HFFc6 (cell line): ENCODE measurements at regions not wholly inside any gene's neighbourhood (a gene's known extent, or its start where the extent isn't known, plus 50 kb on each side); places are given as distances from the start of the nearest gene placed in this dataset.

Source experiments
- DNase-seq: peaks from one replicate; pipeline ENCODE4 v3.0.0-alpha.2; 2018
- H3K27ac Mint-ChIP-seq: 2 replicates; pipeline ENCODE4 v1.8.0; 2020; ENCODE audit warnings: mild to moderate bottlenecking, mixed read lengths
- H3K27me3 Mint-ChIP-seq: 2 replicates; pipeline ENCODE4 v1.8.0; 2021; ENCODE audit warnings: mild to moderate bottlenecking, moderate library complexity, mixed read lengths; ENCODE audit not compliant: insufficient read depth
- H3K36me3 Mint-ChIP-seq: 2 replicates; pipeline ENCODE4 v1.8.0; 2021; ENCODE audit warnings: low read depth, mixed read lengths
- H3K4me1 Mint-ChIP-seq: 2 replicates; pipeline ENCODE4 v1.8.0; 2020; ENCODE audit warnings: low read depth, mixed read lengths
- H3K4me3 Mint-ChIP-seq: 2 replicates; pipeline ENCODE4 v1.8.0; 2020; ENCODE audit warnings: mild to moderate bottlenecking, moderate library complexity, mixed read lengths
- H3K9me3 Mint-ChIP-seq: 2 replicates; pipeline ENCODE4 v1.8.0; 2020; ENCODE audit warnings: mild to moderate bottlenecking, mixed read lengths
- TF ChIP-seq, protein P1 (sequence below): fragments of 200-600 bp; sonication (generic); IDR thresholded peaks from 2 replicates; pipeline ENCODE4 v1.5.0; 2021; ENCODE audit warnings: antibody characterized with exemption, mild to moderate bottlenecking

DNA sequence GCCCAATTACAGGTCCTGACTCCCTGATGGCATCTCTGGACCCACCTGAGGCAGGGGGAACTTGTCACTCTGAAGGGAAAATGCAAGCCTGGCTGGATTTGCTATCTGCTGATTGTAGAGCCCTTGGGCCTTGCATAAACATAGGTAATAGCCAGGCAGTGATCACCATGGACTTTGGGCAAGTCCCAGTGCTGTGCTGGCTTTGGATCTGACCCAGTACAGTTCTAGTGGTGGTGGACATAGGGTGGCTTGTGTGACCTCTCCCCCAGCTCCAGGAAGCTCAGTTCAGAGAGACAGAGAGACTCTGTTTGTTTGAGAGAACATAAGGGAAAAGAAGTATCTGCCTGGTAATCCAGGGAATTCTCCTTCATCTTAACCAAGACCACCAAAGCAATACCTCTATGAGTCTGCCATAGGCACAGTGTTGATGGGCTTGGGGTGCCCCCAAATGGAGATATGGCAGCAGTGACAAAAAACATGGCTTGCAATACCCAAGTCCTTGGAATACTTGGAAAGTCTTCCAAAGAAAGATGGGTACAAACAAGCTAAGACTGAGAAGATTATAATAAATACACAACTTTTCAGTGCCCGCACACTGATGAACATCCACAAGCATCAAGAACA, 348.5 kb downstream of the PYDC2 start:
- Mint-ChIP-seq H3K27ac (no peak overlapping the region), H3K4me3 (no peak overlapping the region), H3K9me3 (peaks cover 57% of the 10 kb centered on the region), H3K36me3 (no peaks in the 10 kb centered on the region; the same call in 1 of the 2 replicates), H3K27me3 (peaks cover 2% of the 10 kb centered on the region; the same call in 1 of the 2 replicates), H3K4me1 (no peaks in the 10 kb centered on the region)
- DNase-seq = no peak
- TF ChIP-seq, protein P1, sequence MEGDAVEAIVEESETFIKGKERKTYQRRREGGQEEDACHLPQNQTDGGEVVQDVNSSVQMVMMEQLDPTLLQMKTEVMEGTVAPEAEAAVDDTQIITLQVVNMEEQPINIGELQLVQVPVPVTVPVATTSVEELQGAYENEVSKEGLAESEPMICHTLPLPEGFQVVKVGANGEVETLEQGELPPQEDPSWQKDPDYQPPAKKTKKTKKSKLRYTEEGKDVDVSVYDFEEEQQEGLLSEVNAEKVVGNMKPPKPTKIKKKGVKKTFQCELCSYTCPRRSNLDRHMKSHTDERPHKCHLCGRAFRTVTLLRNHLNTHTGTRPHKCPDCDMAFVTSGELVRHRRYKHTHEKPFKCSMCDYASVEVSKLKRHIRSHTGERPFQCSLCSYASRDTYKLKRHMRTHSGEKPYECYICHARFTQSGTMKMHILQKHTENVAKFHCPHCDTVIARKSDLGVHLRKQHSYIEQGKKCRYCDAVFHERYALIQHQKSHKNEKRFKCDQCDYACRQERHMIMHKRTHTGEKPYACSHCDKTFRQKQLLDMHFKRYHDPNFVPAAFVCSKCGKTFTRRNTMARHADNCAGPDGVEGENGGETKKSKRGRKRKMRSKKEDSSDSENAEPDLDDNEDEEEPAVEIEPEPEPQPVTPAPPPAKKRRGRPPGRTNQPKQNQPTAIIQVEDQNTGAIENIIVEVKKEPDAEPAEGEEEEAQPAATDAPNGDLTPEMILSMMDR = peak; percentile 25; the same call in 1 of the 2 replicates

DNA sequence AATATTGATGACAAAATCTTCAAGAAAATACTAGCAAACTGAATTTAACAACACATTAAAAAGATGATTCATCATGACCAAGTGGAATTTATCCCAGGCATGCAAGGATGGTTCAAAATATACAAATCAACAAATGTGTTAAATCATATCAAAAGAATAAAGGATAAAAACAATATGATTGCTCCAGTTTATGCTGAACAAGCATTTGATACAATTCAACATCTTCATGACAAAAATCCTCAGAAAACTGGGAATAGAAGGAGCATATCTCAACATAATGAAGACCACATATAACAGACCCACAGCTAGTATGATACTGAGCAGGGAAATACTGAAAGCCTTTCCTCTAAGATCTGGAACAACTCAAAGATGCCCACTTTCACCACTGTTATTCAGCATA, 352.3 kb downstream of the PYDC2 start:
- Mint-ChIP-seq H3K4me1 (no peaks in the 10 kb centered on the region), H3K27me3 (no peaks in the 10 kb centered on the region), H3K9me3 (peaks cover 59% of the 10 kb centered on the region), H3K4me3 (no peak overlapping the region), H3K27ac (no peak overlapping the region), H3K36me3 (no peaks in the 10 kb centered on the region; the same call in 1 of the 2 replicates)
- TF ChIP-seq, protein P1 = no peak
- DNase-seq = no peak

DNA sequence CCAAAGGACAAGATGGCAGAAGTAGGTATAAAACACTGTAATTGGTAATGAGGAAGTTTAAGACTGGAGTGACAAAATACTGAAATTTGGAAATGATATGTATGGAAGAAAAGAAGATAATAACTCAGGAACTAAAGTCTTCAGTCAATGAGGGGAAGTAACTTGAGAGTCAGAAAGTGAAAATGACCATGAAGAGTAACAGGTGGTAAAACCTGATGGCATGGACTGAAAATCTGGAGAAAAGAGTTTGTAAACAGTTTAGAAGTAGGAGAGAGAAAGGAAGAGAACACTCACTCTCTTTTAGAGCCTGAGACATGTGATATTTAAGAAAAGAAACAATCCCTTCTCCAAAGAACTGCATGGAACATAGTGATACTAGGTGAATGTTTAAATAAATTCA, 387.9 kb downstream of the PYDC2 start:
- Mint-ChIP-seq H3K9me3 (peaks cover 4% of the 10 kb centered on the region; the same call in 1 of the 2 replicates), H3K27me3 (no peaks in the 10 kb centered on the region), H3K4me1 (no peaks in the 10 kb centered on the region), H3K36me3 (no peaks in the 10 kb centered on the region), H3K4me3 (no peak overlapping the region), H3K27ac (no peak overlapping the region)
- TF ChIP-seq, protein P1 = no peak
- DNase-seq = no peak

DNA sequence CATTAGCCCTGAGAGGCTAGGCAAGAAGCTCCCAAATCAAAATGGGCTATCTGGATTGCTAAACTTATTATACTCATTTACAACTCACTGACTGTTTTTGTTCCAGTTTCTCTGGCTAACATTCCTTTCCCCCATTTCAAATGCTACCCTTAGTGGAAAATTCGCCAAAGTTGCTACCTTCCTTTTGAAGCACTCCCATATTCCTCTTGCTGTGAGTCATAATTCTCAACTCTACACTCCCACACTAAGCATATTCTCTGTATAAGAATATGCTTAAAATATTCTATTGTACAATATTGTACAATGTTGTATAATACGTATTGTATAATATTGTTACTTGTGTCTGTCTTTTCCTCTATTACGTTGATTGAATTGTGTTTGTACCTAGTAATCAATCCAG, 398.6 kb downstream of the PYDC2 start:
- peaks cover 5% of the 10 kb centered on the region; the same call in 1 of the 2 replicates for H3K36me3 Mint-ChIP-seq
- H3K9me3 Mint-ChIP-seq = peaks cover 23% of the 10 kb centered on the region
- no peaks in the 10 kb centered on the region for H3K27me3 Mint-ChIP-seq
- no peak overlapping the region for H3K27ac Mint-ChIP-seq
- H3K4me1 Mint-ChIP-seq = no peaks in the 10 kb centered on the region
- H3K4me3 Mint-ChIP-seq = no peak overlapping the region
- no peak for DNase-seq
- TF ChIP-seq, protein P1 = no peak

DNA sequence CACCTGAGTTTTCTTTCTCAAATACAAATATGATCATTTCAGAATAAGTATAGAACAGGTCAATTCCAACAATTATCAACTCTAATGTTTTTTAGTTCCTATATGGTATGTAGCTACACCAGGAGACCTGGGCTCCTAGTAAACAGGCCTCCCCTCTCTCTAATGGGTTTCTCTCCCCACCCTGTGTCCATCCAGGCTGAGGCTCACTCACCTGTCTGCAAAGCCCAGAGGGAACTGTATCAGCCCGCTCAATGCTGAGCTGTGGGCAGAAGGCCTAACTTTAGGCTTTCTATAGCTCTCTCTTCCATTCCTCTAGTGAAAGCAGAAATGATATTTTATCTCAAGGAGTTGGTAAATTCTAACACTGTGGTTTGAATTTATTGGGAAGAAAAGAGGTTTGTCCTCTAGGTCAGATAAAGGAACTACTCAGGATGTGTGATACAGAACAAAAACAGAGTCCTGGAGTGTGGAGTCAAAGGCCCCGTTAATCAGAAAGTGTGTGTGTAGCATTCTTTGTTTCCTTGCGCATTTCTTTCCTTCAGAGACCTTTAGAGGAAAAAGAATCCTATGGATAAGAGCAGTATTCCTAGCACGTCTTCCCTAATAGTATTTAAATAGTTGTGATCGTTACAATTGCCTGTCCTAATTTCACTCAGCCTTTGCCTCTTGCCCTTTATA, 408.9 kb downstream of the PYDC2 start:
- Mint-ChIP-seq H3K9me3 (peaks cover 5% of the 10 kb centered on the region; the same call in 1 of the 2 replicates), H3K36me3 (no peaks in the 10 kb centered on the region), H3K4me1 (no peaks in the 10 kb centered on the region), H3K27me3 (no peaks in the 10 kb centered on the region; the same call in 1 of the 2 replicates), H3K27ac (no peak overlapping the region), H3K4me3 (no peak overlapping the region)
- TF ChIP-seq, protein P1 = no peak
- DNase-seq = no peak
